Bronchial epithelial cell (primary cell): ENCODE measurements at regions not wholly inside any gene's neighbourhood (a gene's known extent, or its start where the extent isn't known, plus 50 kb on each side); places are given as distances from the start of the nearest gene placed in this dataset.

ENCODE experiments used
- DNase-seq: peaks from one replicate; pipeline ENCODE4 v3.0.0-alpha.2; 2010; ENCODE audit warnings: low read depth
- FAIRE-seq: peaks from 2 replicates; lab custom pipeline; 2011; peaks lifted over from hg19 to GRCh38; lab: Jason Lieb, UNC
- H3K27me3 ChIP-seq: 2 replicates; pipeline ENCODE4 v1.5.1; 2011; ENCODE audit warnings: low read length; ENCODE audit not compliant: control insufficient read depth, insufficient read depth
- H3K36me3 ChIP-seq: 2 replicates; pipeline ENCODE4 v1.5.1; 2011; ENCODE audit warnings: low read length; ENCODE audit not compliant: control insufficient read depth, insufficient read depth
- H3K4me3 ChIP-seq: 2 replicates; pipeline ENCODE4 v1.5.1; 2011; ENCODE audit warnings: mild to moderate bottlenecking, low read depth, low read length, control low read depth
- CTCF ChIP-seq: IDR thresholded peaks from 2 replicates; pipeline ENCODE4 v1.5.1; 2011; ENCODE audit warnings: mild to moderate bottlenecking, moderate library complexity, low read length, control low read depth, inconsistent platforms; ENCODE audit not compliant: insufficient read depth, severe bottlenecking

- H3K4me3 ChIP-seq: no peak overlapping the region
- FAIRE-seq: peak; percentile 62
- no peaks in the 10 kb centered on the region for H3K27me3 ChIP-seq
- peak; percentile 94 for DNase-seq
- no peaks in the 10 kb centered on the region for H3K36me3 ChIP-seq
- TF ChIP-seq CTCF: no peak
Observed at GRCh38 chr12:127241072-127241817, 1025.7 kb upstream of the TMEM132C start.

- DNase-seq: peak; percentile 63
- Histone ChIP-seq H3K36me3 (no peaks in the 10 kb centered on the region), H3K27me3 (no peaks in the 10 kb centered on the region), H3K4me3 (no peak overlapping the region)
- TF ChIP-seq CTCF: no peak
- FAIRE-seq: no peak
Observed at GRCh38 chr12:127245009-127245408, 1022.0 kb upstream of the TMEM132C start.

- FAIRE-seq (no peak), DNase-seq (peak; percentile 60)
- no peak overlapping the region for H3K4me3 ChIP-seq
- TF ChIP-seq CTCF: no peak
- H3K27me3 ChIP-seq: no peaks in the 10 kb centered on the region
- no peaks in the 10 kb centered on the region for H3K36me3 ChIP-seq
Observed at GRCh38 chr12:127245437-127245836, 1021.5 kb upstream of the TMEM132C start.

- FAIRE-seq: no peak
- Histone ChIP-seq H3K4me3 (no peak overlapping the region), H3K27me3 (no peaks in the 10 kb centered on the region), H3K36me3 (no peaks in the 10 kb centered on the region)
- DNase-seq: no peak
- TF ChIP-seq CTCF: no peak
Observed at GRCh38 chr12:127247937-127248336, 1019.0 kb upstream of the TMEM132C start.

GRCh38 chr12:127249428-127249827, 1017.5 kb upstream of the TMEM132C start:
- Histone ChIP-seq H3K36me3 (no peaks in the 10 kb centered on the region), H3K27me3 (no peaks in the 10 kb centered on the region), H3K4me3 (no peak overlapping the region)
- DNase-seq: no peak
- no peak for TF ChIP-seq CTCF
- FAIRE-seq: no peak

- TF ChIP-seq CTCF: no peak
- FAIRE-seq (peak; percentile 58), DNase-seq (no peak)
- H3K36me3 ChIP-seq: no peaks in the 10 kb centered on the region
- no peak overlapping the region for H3K4me3 ChIP-seq
- no peaks in the 10 kb centered on the region for H3K27me3 ChIP-seq
Observed at GRCh38 chr12:127253797-127254327, 1013.1 kb upstream of the TMEM132C start.
